Mesothelial cell of epicardium (in vitro differentiated cells): ENCODE measurements at regions not wholly inside any gene's neighbourhood (a gene's known extent, or its start where the extent isn't known, plus 50 kb on each side); places are given as distances from the start of the nearest gene placed in this dataset.

Experiments used
- DNase-seq, 2 experiments: peaks; one replicate each; pipeline ENCODE4 v3.0.0; 2021; ENCODE audit warnings: low spot score in 2 of 2; ENCODE audit not compliant: unreplicated experiment in 2 of 2
- H3K27ac Mint-ChIP-seq: 2 replicates; pipeline ENCODE4 v1.8.0; 2021; ENCODE audit warnings: mixed read lengths
- H3K27me3 Mint-ChIP-seq: 2 replicates; pipeline ENCODE4 v1.8.0; 2021; ENCODE audit warnings: low read depth, mixed read lengths
- H3K36me3 Mint-ChIP-seq: 2 replicates; pipeline ENCODE4 v1.8.0; 2021; ENCODE audit warnings: mixed read lengths
- H3K4me1 Mint-ChIP-seq: 2 replicates; pipeline ENCODE4 v1.8.0; 2021; ENCODE audit warnings: mixed read lengths
- H3K4me3 Mint-ChIP-seq: 2 replicates; pipeline ENCODE4 v1.8.0; 2021; ENCODE audit warnings: mild to moderate bottlenecking, moderate library complexity, mixed read lengths
- H3K9me3 Mint-ChIP-seq: 2 replicates; pipeline ENCODE4 v1.8.0; 2021; ENCODE audit warnings: mixed read lengths
- TF ChIP-seq, protein P1 (sequence below): fragments of 200-600 bp; sonication (generic); IDR thresholded peaks from one replicate; pipeline ENCODE4 v1.5.0; 2021; ENCODE audit warnings: antibody characterized with exemption; ENCODE audit not compliant: unreplicated experiment

- H3K9me3 Mint-ChIP-seq, result no peaks in the 10 kb centered on the region
- H3K27me3 Mint-ChIP-seq, result no peaks in the 10 kb centered on the region
- DNase-seq, result no peak
- H3K27ac Mint-ChIP-seq, result no peak overlapping the region
- TF ChIP-seq, protein P1, sequence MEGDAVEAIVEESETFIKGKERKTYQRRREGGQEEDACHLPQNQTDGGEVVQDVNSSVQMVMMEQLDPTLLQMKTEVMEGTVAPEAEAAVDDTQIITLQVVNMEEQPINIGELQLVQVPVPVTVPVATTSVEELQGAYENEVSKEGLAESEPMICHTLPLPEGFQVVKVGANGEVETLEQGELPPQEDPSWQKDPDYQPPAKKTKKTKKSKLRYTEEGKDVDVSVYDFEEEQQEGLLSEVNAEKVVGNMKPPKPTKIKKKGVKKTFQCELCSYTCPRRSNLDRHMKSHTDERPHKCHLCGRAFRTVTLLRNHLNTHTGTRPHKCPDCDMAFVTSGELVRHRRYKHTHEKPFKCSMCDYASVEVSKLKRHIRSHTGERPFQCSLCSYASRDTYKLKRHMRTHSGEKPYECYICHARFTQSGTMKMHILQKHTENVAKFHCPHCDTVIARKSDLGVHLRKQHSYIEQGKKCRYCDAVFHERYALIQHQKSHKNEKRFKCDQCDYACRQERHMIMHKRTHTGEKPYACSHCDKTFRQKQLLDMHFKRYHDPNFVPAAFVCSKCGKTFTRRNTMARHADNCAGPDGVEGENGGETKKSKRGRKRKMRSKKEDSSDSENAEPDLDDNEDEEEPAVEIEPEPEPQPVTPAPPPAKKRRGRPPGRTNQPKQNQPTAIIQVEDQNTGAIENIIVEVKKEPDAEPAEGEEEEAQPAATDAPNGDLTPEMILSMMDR, result no peak
- no peaks in the 10 kb centered on the region for H3K36me3 Mint-ChIP-seq
- no peak overlapping the region for H3K4me3 Mint-ChIP-seq
- peaks cover 20% of the 10 kb centered on the region for H3K4me1 Mint-ChIP-seq
Measured at GRCh38 chr12:46946137-46946536, 120.3 kb upstream of the SLC38A4 start.

GRCh38 chr12:46948936-46949545, 123.2 kb upstream of the SLC38A4 start:
- H3K27ac Mint-ChIP-seq, result no peak overlapping the region
- TF ChIP-seq, protein P1, result no peak

DNA sequence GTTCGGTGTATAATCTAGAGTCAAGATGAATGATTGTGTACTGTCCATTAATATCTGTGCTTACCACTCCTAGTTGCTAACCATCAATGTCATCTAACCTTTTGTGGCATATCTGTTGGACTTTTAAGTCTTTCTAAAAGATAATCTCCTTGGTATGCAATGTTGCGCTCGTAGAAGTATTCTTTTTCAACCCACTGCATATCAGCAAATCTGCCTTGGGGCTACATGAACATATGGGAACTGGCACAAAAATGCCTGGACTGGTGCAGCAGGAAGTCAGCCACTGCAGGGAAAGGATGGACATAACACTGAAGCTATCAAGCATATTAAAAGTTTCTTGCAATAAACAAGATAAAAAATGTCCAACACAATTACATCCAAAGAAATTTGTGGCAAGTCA, 124.3 kb upstream of the SLC38A4 start:
- Mint-ChIP-seq H3K27ac (no peak overlapping the region), H3K9me3 (no peaks in the 10 kb centered on the region), H3K4me3 (no peak overlapping the region)

More at GRCh38 chr12:46948936-46949545, 123.2 kb upstream of the SLC38A4 start:
- no peak for DNase-seq
- Mint-ChIP-seq H3K9me3 (no peaks in the 10 kb centered on the region), H3K4me3 (no peak overlapping the region), H3K36me3 (no peaks in the 10 kb centered on the region), H3K4me1 (peaks cover 23% of the 10 kb centered on the region), H3K27me3 (no peaks in the 10 kb centered on the region)

DNA sequence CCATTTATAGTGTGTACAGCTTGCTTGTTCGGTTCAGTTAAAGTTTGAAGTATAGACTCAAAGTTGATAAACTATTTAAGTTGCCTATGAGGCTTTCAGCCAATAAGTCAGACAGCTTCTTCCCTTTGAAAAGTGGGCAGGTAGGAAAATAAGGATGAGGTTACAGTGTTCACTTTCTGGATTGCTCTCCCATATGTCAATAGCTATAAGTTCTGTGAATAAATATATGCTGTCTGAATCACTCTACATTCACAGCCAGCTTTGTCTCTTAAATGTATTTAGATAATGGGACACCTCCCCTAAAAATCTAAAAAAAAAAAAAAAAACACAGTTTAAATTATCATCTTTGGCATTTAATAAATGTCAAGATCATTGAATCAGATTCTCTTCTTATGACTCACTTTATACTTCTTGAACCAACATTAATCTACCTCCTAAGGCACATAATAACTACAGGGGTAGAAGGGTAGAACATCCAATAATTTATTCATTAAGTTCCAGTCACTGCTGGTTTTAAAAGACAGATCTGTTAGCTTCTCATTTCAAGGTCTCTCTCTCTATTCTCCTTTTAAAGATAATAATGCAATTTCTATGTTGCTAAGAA, 126.4 kb upstream of the PCED1B start:
- Mint-ChIP-seq H3K4me3 (no peak overlapping the region), H3K9me3 (no peaks in the 10 kb centered on the region), H3K27ac (no peak overlapping the region)

More for the DNA sequence above, 124.3 kb upstream of the SLC38A4 start:
- Mint-ChIP-seq H3K27me3 (no peaks in the 10 kb centered on the region), H3K4me1 (peaks cover 23% of the 10 kb centered on the region), H3K36me3 (no peaks in the 10 kb centered on the region)
- TF ChIP-seq, protein P1, result no peak
- DNase-seq, result no peak

GRCh38 chr12:46956451-46957035, 122.9 kb upstream of the PCED1B start:
- Mint-ChIP-seq H3K27me3 (no peaks in the 10 kb centered on the region), H3K36me3 (no peaks in the 10 kb centered on the region), H3K9me3 (no peaks in the 10 kb centered on the region), H3K4me1 (peaks cover 13% of the 10 kb centered on the region), H3K27ac (no peak overlapping the region), H3K4me3 (no peak overlapping the region)
- TF ChIP-seq, protein P1, result no peak
- no peak for DNase-seq

More for the DNA sequence above, 126.4 kb upstream of the PCED1B start:
- Mint-ChIP-seq H3K27me3 (no peaks in the 10 kb centered on the region), H3K36me3 (no peaks in the 10 kb centered on the region), H3K4me1 (peaks cover 27% of the 10 kb centered on the region)
- no peak for DNase-seq
- TF ChIP-seq, protein P1, result no peak
